PC-9 (cell line): ENCODE measurements at regions not wholly inside any gene's neighbourhood (a gene's known extent, or its start where the extent isn't known, plus 50 kb on each side); places are given as distances from the start of the nearest gene placed in this dataset.

Experiments
- BruUV-seq: library from RNA; stranded (reverse); fragments of 400-500 nt; replicated peaks from 2 replicates; lab custom pipeline; 2021; lab: Mats Ljungman, UMichigan
- CTCF ChIA-PET: fragments of 300-600 bp; sonication (Branson Sonifier 250); formaldehyde crosslinking; loops from one replicate; lab custom pipeline; 2022; ENCODE audit warnings: antibody characterized with exemption; lab: Charles Lee
- POLR2A ChIA-PET: fragments of 300-600 bp; sonication (Branson Sonifier 250); formaldehyde crosslinking; loops from one replicate; lab custom pipeline; 2022; ENCODE audit warnings: antibody characterized with exemption; ENCODE audit not compliant: unreplicated experiment; lab: Charles Lee
- DNase-seq, 2 experiments: peaks; one replicate each; pipeline versions ENCODE4 v3.0.0 to v3.0.0-alpha.2; 2015 to 2022; ENCODE audit warnings: mixed read lengths in 1 of 2
- H2AFZ ChIP-seq: fragments of 200-600 bp; sonication (generic); 2 replicates; pipeline ENCODE4 v1.8.1; 2017; ENCODE audit warnings: antibody characterized with exemption
- H3F3A ChIP-seq: fragments of 200-600 bp; sonication (generic); 2 replicates; pipeline ENCODE4 v1.8.1; 2017; ENCODE audit warnings: antibody characterized with exemption, mild to moderate bottlenecking, low read depth; ENCODE audit not compliant: insufficient read depth
- H3K27ac ChIP-seq: fragments of 200-600 bp; sonication (generic); 2 replicates; pipeline ENCODE4 v1.6.1; 2016; ENCODE audit warnings: mixed run types
- H3K27me3 ChIP-seq: fragments of 200-600 bp; sonication (generic); 2 replicates; pipeline ENCODE4 v1.6.1; 2016; ENCODE audit warnings: low read depth, mixed run types; ENCODE audit not compliant: insufficient read depth
- H3K36me3 ChIP-seq: fragments of 200-600 bp; sonication (generic); 2 replicates; pipeline ENCODE4 v1.6.1; 2016; ENCODE audit warnings: low read depth, mixed run types
- H3K4me1 ChIP-seq: fragments of 200-600 bp; sonication (generic); replicated peaks from 2 replicates; pipeline ENCODE4 v1.6.1; 2016; ENCODE audit warnings: mixed run types; ENCODE audit not compliant: insufficient read depth
- H3K4me2 ChIP-seq: fragments of 200-600 bp; sonication (generic); 2 replicates; pipeline ENCODE4 v1.6.1; 2017; ENCODE audit warnings: mixed run types
- H3K4me3 ChIP-seq: fragments of 200-600 bp; sonication (generic); 2 replicates; pipeline ENCODE4 v1.6.1; 2016; ENCODE audit warnings: mixed run types
- H3K79me2 ChIP-seq: fragments of 200-600 bp; sonication (generic); 2 replicates; pipeline ENCODE4 v1.6.1; 2017; ENCODE audit warnings: low read depth, mixed run types
- H3K9me2 ChIP-seq: fragments of 200-600 bp; sonication (generic); 2 replicates; pipeline ENCODE4 v1.8.1; 2017; ENCODE audit warnings: mild to moderate bottlenecking; ENCODE audit not compliant: insufficient read depth
- H3K9me3 ChIP-seq: fragments of 200-600 bp; sonication (generic); 2 replicates; pipeline ENCODE4 v1.8.1; 2016; ENCODE audit warnings: low read depth; ENCODE audit not compliant: insufficient read depth
- H4K20me1 ChIP-seq: fragments of 200-600 bp; sonication (generic); 2 replicates; pipeline ENCODE4 v1.8.1; 2017; ENCODE audit not compliant: insufficient read depth
- EZH2 ChIP-seq: fragments of 200-600 bp; sonication (generic); IDR thresholded peaks from 2 replicates; pipeline ENCODE4 v1.8.0; 2017; ENCODE audit warnings: antibody characterized with exemption, low read depth
- intact Hi-C: fragments of 100-400 bp; cut with micrococcal nuclease; formaldehyde crosslinking; loops from one replicate; pipeline ENCODE4 v1.10.0; 2022; ENCODE audit not compliant: unreplicated experiment
- TF ChIP-seq, protein P1 (sequence below): fragments of 200-600 bp; sonication (generic); conservative IDR thresholded peaks from 2 replicates; pipeline ENCODE4 v1.6.1; 2017; ENCODE audit warnings: mixed run types, antibody characterized with exemption, mild to moderate bottlenecking, moderate library complexity

DNA sequence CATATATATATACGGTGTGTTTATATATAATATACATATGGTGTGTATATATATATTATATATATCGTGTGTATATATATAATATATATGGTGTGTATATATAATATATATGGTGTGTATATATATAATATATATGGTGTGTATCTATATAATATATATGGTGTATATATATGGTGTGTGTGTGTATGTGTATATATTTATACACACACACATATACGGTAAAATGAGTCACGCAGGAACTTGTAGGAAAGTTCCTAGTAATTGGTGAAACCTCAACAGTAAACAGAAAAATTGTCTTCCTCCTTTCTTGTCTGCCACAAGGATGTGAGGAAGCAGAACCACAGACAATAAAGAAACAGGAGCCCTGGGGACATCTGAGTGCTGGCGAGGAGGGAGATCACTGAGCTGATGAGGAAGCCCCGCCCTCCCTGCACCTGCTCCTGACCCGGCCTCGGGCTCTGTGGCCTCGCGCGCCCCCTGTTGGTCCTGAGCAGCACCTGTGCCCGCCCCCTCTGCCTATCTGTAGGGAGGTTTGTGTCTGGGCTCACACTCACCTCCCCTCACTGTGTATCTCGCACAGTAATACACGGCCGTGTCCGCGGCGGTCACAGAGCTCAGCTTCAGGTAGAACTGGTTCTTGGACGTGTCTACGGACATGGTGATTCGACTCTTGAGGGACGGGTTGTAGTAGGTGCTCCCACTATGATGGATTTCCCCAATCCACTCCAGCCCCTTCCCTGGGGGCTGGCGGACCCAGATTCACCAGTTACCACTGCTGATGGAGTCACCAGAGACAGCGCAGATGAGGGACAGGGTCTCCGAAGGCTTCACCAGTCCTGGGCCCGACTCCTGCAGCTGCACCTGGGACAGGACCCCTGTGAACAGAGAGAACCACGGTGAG is 1079.4 kb downstream of the TMEM121 start:
- Histone ChIP-seq H4K20me1 (no peaks in the 10 kb centered on the region), H3F3A (no peaks in the 10 kb centered on the region), H3K27ac (no peak overlapping the region), H3K27me3 (peaks cover 32% of the 10 kb centered on the region; the same call in 1 of the 2 replicates), H3K4me3 (no peak overlapping the region), H3K4me2 (no peak overlapping the region), H3K9me2 (no peaks in the 10 kb centered on the region), H3K4me1 (no peaks in the 10 kb centered on the region), H3K36me3 (no peaks in the 10 kb centered on the region), H3K79me2 (no peaks in the 10 kb centered on the region), H3K9me3 (no peaks in the 10 kb centered on the region), H2AFZ (no peak overlapping the region)
- peak in 1 of 2 experiments; percentile 5 for DNase-seq
- ChIA-PET POLR2A (no interaction called here), CTCF (no interaction called here)
- intact Hi-C loops: no loop called here
- no TSS peak for BruUV-seq
- no peak for TF ChIP-seq EZH2
- TF ChIP-seq, protein P1, sequence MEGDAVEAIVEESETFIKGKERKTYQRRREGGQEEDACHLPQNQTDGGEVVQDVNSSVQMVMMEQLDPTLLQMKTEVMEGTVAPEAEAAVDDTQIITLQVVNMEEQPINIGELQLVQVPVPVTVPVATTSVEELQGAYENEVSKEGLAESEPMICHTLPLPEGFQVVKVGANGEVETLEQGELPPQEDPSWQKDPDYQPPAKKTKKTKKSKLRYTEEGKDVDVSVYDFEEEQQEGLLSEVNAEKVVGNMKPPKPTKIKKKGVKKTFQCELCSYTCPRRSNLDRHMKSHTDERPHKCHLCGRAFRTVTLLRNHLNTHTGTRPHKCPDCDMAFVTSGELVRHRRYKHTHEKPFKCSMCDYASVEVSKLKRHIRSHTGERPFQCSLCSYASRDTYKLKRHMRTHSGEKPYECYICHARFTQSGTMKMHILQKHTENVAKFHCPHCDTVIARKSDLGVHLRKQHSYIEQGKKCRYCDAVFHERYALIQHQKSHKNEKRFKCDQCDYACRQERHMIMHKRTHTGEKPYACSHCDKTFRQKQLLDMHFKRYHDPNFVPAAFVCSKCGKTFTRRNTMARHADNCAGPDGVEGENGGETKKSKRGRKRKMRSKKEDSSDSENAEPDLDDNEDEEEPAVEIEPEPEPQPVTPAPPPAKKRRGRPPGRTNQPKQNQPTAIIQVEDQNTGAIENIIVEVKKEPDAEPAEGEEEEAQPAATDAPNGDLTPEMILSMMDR: peak; percentile 54; the same call in 1 of the 2 replicates

DNA sequence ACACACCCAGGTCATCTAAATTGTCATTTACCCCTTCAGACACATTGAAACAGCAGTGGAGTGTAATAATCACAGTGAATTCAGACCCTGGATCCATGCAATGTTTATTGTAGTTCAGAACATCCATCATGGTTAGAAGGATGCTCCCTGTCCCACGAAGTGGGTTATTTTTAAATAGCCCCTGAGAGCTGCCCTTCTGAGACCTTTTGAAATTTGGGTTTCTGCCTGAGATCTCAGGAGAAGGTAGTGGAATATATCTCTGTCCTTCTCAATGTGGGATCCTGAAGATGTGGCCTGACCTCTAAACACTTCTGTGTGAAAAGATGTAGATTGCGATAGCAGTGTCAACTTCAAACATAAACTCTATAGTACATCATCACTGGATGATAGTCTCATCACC is 1080.6 kb downstream of the TMEM121 start:
- no TSS peak for BruUV-seq
- TF ChIP-seq, protein P1: no peak
- TF ChIP-seq EZH2: no peak
- Histone ChIP-seq H4K20me1 (no peaks in the 10 kb centered on the region), H2AFZ (no peak overlapping the region), H3K4me3 (no peak overlapping the region), H3K9me2 (no peaks in the 10 kb centered on the region), H3K27ac (no peak overlapping the region), H3F3A (no peaks in the 10 kb centered on the region), H3K36me3 (no peaks in the 10 kb centered on the region), H3K4me2 (no peak overlapping the region), H3K27me3 (peaks cover 32% of the 10 kb centered on the region; the same call in 1 of the 2 replicates), H3K4me1 (no peaks in the 10 kb centered on the region), H3K79me2 (no peaks in the 10 kb centered on the region), H3K9me3 (no peaks in the 10 kb centered on the region)
- no peak for DNase-seq
- intact Hi-C loops: no loop called here
- ChIA-PET CTCF (no interaction called here), POLR2A (no interaction called here)

DNA sequence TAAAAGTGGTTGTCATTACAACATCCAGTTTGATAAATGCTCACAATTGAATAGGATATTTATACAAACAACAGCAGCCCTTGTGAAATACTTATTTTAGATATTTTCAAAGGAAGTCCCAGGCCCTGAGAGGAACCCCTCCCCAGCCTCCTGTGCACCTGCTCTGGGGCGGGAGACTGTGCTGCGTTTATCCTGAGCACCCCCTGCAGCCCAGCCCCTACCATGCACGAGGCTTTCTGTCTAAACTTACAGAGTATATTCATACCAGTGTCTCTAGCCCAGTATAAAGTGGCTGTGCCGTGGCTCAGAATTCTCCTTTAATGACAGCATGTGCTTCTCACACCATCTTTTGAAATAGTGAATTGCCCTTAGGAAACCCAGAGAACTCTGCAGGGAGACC is 1084.3 kb downstream of the TMEM121 start:
- H3F3A ChIP-seq: no peaks in the 10 kb centered on the region
- no peaks in the 10 kb centered on the region for H3K9me2 ChIP-seq
- H3K27me3 ChIP-seq: peaks cover 32% of the 10 kb centered on the region; the same call in 1 of the 2 replicates
- no peaks in the 10 kb centered on the region for H4K20me1 ChIP-seq
- no peaks in the 10 kb centered on the region for H3K4me1 ChIP-seq
- POLR2A ChIA-PET: no interaction called here
- DNase-seq: no peak
- no peak overlapping the region for H3K27ac ChIP-seq
- H3K4me3 ChIP-seq: no peak overlapping the region
- CTCF ChIA-PET: no interaction called here
- H3K36me3 ChIP-seq: no peaks in the 10 kb centered on the region
- H3K79me2 ChIP-seq: no peaks in the 10 kb centered on the region
- no TSS peak for BruUV-seq
- intact Hi-C loops: no loop called here
- H3K9me3 ChIP-seq: no peaks in the 10 kb centered on the region
- H2AFZ ChIP-seq: no peak overlapping the region
- H3K4me2 ChIP-seq: no peak overlapping the region
- no peak for TF ChIP-seq EZH2
- TF ChIP-seq, protein P1: no peak
